GM12878 (cell line): ENCODE measurements at regions not wholly inside any gene's neighbourhood (a gene's known extent, or its start where the extent isn't known, plus 50 kb on each side); places are given as distances from the start of the nearest gene placed in this dataset.

ENCODE experiments used
- CHD1 ChIP-seq: IDR thresholded peaks from 2 replicates; pipeline ENCODE4 v1.6.1; 2012; ENCODE audit warnings: low read depth, low read length, improper control_type of control experiment
- CHD2 ChIP-seq: IDR thresholded peaks from 2 replicates; pipeline ENCODE4 v1.6.1; 2011; ENCODE audit warnings: low read depth, low read length, improper control_type of control experiment, borderline replicate concordance
- DPF2 ChIP-seq: fragments of 450-650 bp; IDR thresholded peaks from 2 replicates; pipeline ENCODE4 v1.6.1; 2017; ENCODE audit warnings: mild to moderate bottlenecking
- EGR1 ChIP-seq, 2 experiments: IDR thresholded peaks; 1 replicate in 1 of 2; 2 replicates in 1 of 2; pipeline ENCODE4 v1.6.1; 2011 to 2012; ENCODE audit warnings: low read depth in 2 of 2, low read length in 2 of 2, borderline replicate concordance in 1 of 2, mild to moderate bottlenecking in 1 of 2, moderate library complexity in 1 of 2
- RAD21 ChIP-seq: IDR thresholded peaks from 2 replicates; pipeline ENCODE4 v1.6.1; 2011; ENCODE audit warnings: mild to moderate bottlenecking, low read depth, low read length, moderate library complexity; ENCODE audit not compliant: insufficient read depth
- TF ChIP-seq, protein P1 (sequence below): fragments of 450-650 bp; formaldehyde crosslinking; IDR thresholded peaks from 2 replicates; pipeline ENCODE4 v1.4.0; 2022; ENCODE audit warnings: mild to moderate bottlenecking, moderate library complexity
- TF ChIP-seq, protein P2 (sequence below): IDR thresholded peaks from 2 replicates; pipeline ENCODE4 v1.6.1; 2012; ENCODE audit warnings: improper control_type of control experiment, low read depth, low read length; ENCODE audit not compliant: insufficient replicate concordance

DNA sequence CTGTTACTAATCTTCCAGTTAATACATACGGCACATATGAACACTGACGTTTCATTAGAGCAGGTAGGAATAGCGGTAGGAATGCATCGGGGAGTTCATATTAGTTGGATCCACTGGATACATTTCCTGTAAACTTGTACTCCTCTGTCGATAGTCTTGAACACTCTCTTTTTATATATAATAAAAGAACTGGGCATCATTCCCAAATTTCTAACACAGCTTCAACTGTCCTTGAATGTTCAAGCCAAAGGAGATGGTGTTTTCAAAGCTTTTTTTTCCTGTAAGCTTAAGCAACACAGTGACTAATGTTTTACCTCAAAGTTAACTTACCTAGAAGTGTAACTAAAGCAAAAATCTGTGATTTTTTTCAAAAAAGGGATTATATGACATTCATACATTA is 195.3 kb downstream of the UTRN start (continued):
- TF ChIP-seq, protein P1, sequence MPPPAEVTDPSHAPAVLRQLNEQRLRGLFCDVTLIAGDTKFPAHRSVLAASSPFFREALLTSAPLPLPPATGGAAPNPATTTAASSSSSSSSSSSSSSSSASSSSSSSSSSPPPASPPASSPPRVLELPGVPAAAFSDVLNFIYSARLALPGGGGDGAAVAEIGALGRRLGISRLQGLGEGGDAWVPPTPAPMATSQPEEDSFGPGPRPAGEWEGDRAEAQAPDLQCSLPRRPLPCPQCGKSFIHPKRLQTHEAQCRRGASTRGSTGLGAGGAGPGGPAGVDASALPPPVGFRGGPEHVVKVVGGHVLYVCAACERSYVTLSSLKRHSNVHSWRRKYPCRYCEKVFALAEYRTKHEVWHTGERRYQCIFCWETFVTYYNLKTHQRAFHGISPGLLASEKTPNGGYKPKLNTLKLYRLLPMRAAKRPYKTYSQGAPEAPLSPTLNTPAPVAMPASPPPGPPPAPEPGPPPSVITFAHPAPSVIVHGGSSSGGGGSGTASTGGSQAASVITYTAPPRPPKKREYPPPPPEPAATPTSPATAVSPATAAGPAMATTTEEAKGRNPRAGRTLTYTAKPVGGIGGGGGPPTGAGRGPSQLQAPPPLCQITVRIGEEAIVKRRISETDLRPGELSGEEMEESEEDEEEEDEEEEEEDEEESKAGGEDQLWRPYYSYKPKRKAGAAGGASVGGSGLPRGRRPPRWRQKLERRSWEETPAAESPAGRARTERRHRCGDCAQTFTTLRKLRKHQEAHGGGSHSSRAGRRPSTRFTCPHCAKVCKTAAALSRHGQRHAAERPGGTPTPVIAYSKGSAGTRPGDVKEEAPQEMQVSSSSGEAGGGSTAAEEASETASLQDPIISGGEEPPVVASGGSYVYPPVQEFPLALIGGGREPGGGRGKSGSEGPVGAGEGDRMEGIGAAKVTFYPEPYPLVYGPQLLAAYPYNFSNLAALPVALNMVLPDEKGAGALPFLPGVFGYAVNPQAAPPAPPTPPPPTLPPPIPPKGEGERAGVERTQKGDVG: no peak
- TF ChIP-seq DPF2: no peak
- no peak for TF ChIP-seq EGR1 (IDR thresholded peaks at IDR 0.05; ENCODE audit: borderline replicate concordance in 1 of 2, low read depth in 2 of 2, low read length in 2 of 2)
- no peak for TF ChIP-seq RAD21
- TF ChIP-seq, protein P2, sequence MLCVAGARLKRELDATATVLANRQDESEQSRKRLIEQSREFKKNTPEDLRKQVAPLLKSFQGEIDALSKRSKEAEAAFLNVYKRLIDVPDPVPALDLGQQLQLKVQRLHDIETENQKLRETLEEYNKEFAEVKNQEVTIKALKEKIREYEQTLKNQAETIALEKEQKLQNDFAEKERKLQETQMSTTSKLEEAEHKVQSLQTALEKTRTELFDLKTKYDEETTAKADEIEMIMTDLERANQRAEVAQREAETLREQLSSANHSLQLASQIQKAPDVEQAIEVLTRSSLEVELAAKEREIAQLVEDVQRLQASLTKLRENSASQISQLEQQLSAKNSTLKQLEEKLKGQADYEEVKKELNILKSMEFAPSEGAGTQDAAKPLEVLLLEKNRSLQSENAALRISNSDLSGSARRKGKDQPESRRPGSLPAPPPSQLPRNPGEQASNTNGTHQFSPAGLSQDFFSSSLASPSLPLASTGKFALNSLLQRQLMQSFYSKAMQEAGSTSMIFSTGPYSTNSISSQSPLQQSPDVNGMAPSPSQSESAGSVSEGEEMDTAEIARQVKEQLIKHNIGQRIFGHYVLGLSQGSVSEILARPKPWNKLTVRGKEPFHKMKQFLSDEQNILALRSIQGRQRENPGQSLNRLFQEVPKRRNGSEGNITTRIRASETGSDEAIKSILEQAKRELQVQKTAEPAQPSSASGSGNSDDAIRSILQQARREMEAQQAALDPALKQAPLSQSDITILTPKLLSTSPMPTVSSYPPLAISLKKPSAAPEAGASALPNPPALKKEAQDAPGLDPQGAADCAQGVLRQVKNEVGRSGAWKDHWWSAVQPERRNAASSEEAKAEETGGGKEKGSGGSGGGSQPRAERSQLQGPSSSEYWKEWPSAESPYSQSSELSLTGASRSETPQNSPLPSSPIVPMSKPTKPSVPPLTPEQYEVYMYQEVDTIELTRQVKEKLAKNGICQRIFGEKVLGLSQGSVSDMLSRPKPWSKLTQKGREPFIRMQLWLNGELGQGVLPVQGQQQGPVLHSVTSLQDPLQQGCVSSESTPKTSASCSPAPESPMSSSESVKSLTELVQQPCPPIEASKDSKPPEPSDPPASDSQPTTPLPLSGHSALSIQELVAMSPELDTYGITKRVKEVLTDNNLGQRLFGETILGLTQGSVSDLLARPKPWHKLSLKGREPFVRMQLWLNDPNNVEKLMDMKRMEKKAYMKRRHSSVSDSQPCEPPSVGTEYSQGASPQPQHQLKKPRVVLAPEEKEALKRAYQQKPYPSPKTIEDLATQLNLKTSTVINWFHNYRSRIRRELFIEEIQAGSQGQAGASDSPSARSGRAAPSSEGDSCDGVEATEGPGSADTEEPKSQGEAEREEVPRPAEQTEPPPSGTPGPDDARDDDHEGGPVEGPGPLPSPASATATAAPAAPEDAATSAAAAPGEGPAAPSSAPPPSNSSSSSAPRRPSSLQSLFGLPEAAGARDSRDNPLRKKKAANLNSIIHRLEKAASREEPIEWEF: no peak
- TF ChIP-seq CHD1: no peak
- TF ChIP-seq CHD2: no peak
